OCI-LY3 (cell line): ENCODE measurements at regions not wholly inside any gene's neighbourhood (a gene's known extent, or its start where the extent isn't known, plus 50 kb on each side); places are given as distances from the start of the nearest gene placed in this dataset.

ENCODE experiments used
- H2AFZ ChIP-seq: fragments of 200-600, 300-600 bp; shearing (Covaris generic); 2 replicates; pipeline ENCODE4 v1.6.0; 2014; ENCODE audit warnings: antibody characterized with exemption, low read depth, low read length
- H3K27ac ChIP-seq: fragments of 200-600, 300-600 bp; sonication (generic); 2 replicates; pipeline ENCODE4 v1.5.1; 2014; ENCODE audit warnings: mild to moderate bottlenecking, low read length, moderate library complexity, mixed read lengths
- H3K27me3 ChIP-seq: fragments of 200-600, 300-600 bp; sonication (generic); 2 replicates; pipeline ENCODE4 v1.6.1; 2014; ENCODE audit warnings: low read depth, low read length, mixed read lengths
- H3K36me3 ChIP-seq: fragments of 200-600, 300-600 bp; sonication (generic); replicated peaks from 2 replicates; pipeline ENCODE3; 2014; ENCODE audit warnings: low read depth, low read length, mixed read lengths
- H3K4me1 ChIP-seq: fragments of 300-600, 200-600 bp; sonication (generic); 2 replicates; pipeline ENCODE4 v1.6.1; 2014; ENCODE audit warnings: low read length, mixed read lengths
- H3K4me2 ChIP-seq: fragments of 200-600, 300-600 bp; sonication (generic); 2 replicates; pipeline ENCODE4 v1.6.1; 2014; ENCODE audit warnings: low read length, mixed read lengths
- H3K4me3 ChIP-seq: fragments of 300-600, 200-600 bp; sonication (generic); 2 replicates; pipeline ENCODE4 v1.5.1; 2014; ENCODE audit warnings: antibody characterized with exemption, mild to moderate bottlenecking, low read length, moderate library complexity
- H3K79me2 ChIP-seq: fragments of 300-600, 200-600 bp; shearing (Covaris generic); 2 replicates; pipeline ENCODE4 v1.6.1; 2014; ENCODE audit warnings: mild to moderate bottlenecking, low read length, mixed read lengths
- H3K9ac ChIP-seq: fragments of 300-600, 200-600 bp; shearing (Covaris generic); 2 replicates; pipeline ENCODE4 v1.6.0; 2014; ENCODE audit warnings: mild to moderate bottlenecking, low read length, moderate library complexity
- H3K9me3 ChIP-seq: fragments of 200-600, 300-600 bp; shearing (Covaris generic); 2 replicates; pipeline ENCODE4 v1.6.1; 2014; ENCODE audit warnings: low read length, mixed read lengths; ENCODE audit not compliant: insufficient read depth
- H4K20me1 ChIP-seq: fragments of 200-600, 300-600 bp; sonication (generic); 2 replicates; pipeline ENCODE4 v1.6.1; 2016; ENCODE audit warnings: low read length, mixed read lengths; ENCODE audit not compliant: insufficient read depth
- EZH2phosphoT487 ChIP-seq: fragments of 200-600 bp; shearing (Covaris generic); IDR thresholded peaks from 2 replicates; pipeline ENCODE4 v1.6.1; 2018; ENCODE audit warnings: antibody characterized with exemption, mixed run types, low read depth
- TF ChIP-seq, protein P1 (sequence below): fragments of 200-600, 300-600 bp; sonication (generic); IDR thresholded peaks from 2 replicates; pipeline ENCODE4 v1.5.1; 2014; ENCODE audit warnings: antibody characterized with exemption, low read length, low read depth

- no peak overlapping the region for H2AFZ ChIP-seq
- H3K79me2 ChIP-seq = no peaks in the 10 kb centered on the region
- no peak overlapping the region for H3K9ac ChIP-seq
- no peak for TF ChIP-seq EZH2phosphoT487
- peaks cover 6% of the 10 kb centered on the region for H3K4me1 ChIP-seq
- H3K27me3 ChIP-seq = peaks cover 12% of the 10 kb centered on the region; the same call in 1 of the 2 replicates
- H3K27ac ChIP-seq = no peak overlapping the region
- H3K4me2 ChIP-seq = no peak overlapping the region
- no peak overlapping the region for H3K4me3 ChIP-seq
- no peaks in the 10 kb centered on the region for H3K9me3 ChIP-seq
- H4K20me1 ChIP-seq = no peaks in the 10 kb centered on the region
- H3K36me3 ChIP-seq = no peaks in the 10 kb centered on the region
Observed at GRCh38 chr10:121293110-121293509, 305.1 kb downstream of the FGFR2 start.

- no peak overlapping the region for H2AFZ ChIP-seq
- H3K4me2 ChIP-seq = no peak overlapping the region
- H3K27me3 ChIP-seq = peaks cover 7% of the 10 kb centered on the region; the same call in 1 of the 2 replicates
- H3K27ac ChIP-seq = no peak overlapping the region
- no peaks in the 10 kb centered on the region for H3K9me3 ChIP-seq
- no peaks in the 10 kb centered on the region for H3K36me3 ChIP-seq
- no peaks in the 10 kb centered on the region for H3K79me2 ChIP-seq
- TF ChIP-seq, protein P1, sequence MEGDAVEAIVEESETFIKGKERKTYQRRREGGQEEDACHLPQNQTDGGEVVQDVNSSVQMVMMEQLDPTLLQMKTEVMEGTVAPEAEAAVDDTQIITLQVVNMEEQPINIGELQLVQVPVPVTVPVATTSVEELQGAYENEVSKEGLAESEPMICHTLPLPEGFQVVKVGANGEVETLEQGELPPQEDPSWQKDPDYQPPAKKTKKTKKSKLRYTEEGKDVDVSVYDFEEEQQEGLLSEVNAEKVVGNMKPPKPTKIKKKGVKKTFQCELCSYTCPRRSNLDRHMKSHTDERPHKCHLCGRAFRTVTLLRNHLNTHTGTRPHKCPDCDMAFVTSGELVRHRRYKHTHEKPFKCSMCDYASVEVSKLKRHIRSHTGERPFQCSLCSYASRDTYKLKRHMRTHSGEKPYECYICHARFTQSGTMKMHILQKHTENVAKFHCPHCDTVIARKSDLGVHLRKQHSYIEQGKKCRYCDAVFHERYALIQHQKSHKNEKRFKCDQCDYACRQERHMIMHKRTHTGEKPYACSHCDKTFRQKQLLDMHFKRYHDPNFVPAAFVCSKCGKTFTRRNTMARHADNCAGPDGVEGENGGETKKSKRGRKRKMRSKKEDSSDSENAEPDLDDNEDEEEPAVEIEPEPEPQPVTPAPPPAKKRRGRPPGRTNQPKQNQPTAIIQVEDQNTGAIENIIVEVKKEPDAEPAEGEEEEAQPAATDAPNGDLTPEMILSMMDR = no peak
- no peak for TF ChIP-seq EZH2phosphoT487
- no peak overlapping the region for H3K9ac ChIP-seq
- H3K4me1 ChIP-seq = peaks cover 6% of the 10 kb centered on the region
- no peaks in the 10 kb centered on the region for H4K20me1 ChIP-seq
- H3K4me3 ChIP-seq = no peak overlapping the region
Observed at GRCh38 chr10:121294630-121295029, 303.6 kb downstream of the FGFR2 start.

DNA sequence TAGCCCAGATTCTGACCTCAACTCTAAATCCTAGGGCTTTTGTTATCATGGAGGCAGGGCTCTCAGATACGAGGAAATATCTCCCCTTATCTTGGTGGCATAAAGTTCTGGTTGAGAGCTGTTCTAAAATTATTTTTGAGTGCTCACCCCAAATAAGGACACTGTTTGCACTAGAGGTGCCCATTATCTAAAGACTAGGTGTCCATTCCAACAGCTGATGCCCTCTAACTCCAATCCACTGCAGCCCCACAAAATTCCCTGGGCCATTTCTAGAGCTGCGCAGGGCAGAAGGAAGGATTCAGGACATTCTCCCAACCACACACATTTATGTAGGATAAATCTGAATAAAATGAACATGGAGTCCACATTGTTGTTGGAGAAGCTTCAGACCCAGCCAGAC lies 301.9 kb downstream of the FGFR2 start:
- peaks cover 4% of the 10 kb centered on the region; the same call in 1 of the 2 replicates for H3K27me3 ChIP-seq
- H3K4me1 ChIP-seq = peaks cover 15% of the 10 kb centered on the region
- no peak for TF ChIP-seq EZH2phosphoT487
- TF ChIP-seq, protein P1 = no peak
- H3K9me3 ChIP-seq = no peaks in the 10 kb centered on the region
- no peaks in the 10 kb centered on the region for H4K20me1 ChIP-seq
- H3K79me2 ChIP-seq = no peaks in the 10 kb centered on the region
- no peaks in the 10 kb centered on the region for H3K36me3 ChIP-seq
- H3K4me3 ChIP-seq = no peak overlapping the region
- H3K27ac ChIP-seq = no peak overlapping the region
- H2AFZ ChIP-seq = no peak overlapping the region
- no peak overlapping the region for H3K9ac ChIP-seq
- H3K4me2 ChIP-seq = no peak overlapping the region

- H2AFZ ChIP-seq = no peak overlapping the region
- no peak overlapping the region for H3K9ac ChIP-seq
- H3K4me1 ChIP-seq = peaks cover 9% of the 10 kb centered on the region
- no peaks in the 10 kb centered on the region for H3K36me3 ChIP-seq
- no peaks in the 10 kb centered on the region for H3K9me3 ChIP-seq
- no peaks in the 10 kb centered on the region for H3K79me2 ChIP-seq
- H3K27me3 ChIP-seq = no peaks in the 10 kb centered on the region
- H3K4me3 ChIP-seq = no peak overlapping the region
- no peak for TF ChIP-seq EZH2phosphoT487
- TF ChIP-seq, protein P1 = no peak
- no peak overlapping the region for H3K4me2 ChIP-seq
- H3K27ac ChIP-seq = no peak overlapping the region
- no peaks in the 10 kb centered on the region for H4K20me1 ChIP-seq
Observed at GRCh38 chr10:121296881-121297585, 301.2 kb downstream of the FGFR2 start.
